ENCODE measurements at regions not wholly inside any gene's neighbourhood (a gene's known extent, or its start where the extent isn't known, plus 50 kb on each side); places are given as distances from the start of the nearest gene placed in this dataset.

DNA sequence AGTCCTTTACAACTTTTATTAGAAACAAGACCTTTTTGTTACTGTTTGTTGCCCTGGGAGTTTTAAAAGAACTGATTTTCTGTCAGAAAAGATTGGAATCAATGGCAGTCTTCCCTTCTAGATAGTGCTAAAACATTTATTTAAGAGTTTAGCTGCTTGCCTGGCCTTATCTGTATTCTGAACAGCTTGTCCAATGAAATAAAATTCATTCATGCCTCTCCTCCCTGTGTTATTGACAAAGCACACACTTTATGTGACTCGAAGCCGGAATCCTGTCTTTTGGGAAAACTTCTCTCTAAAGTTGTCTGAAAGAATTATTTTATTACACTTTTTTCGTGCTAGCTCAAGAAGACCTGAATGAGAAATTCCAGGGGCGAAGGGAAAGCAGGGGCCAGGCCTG is 992.5 kb downstream of the TYW1 start:
- WGBS, 2 experiments (ENCODE audit: extremely low coverage in 1 of 2, insufficient coverage in 1 of 2, insufficient read length in 1 of 2, insufficient replicate concordance in 2 of 2, low coverage in 1 of 2, low lambda C conversion rate in 2 of 2, missing lambda C conversion rate in 1 of 2), result 75% methylated on average over 4 of the region's 4 CpGs; no CpG with 5 or more reads in 1 of the 2 experiments

More for the DNA sequence above, 992.5 kb downstream of the TYW1 start:
- no peaks in the 10 kb centered on the region for H3K9me3 ChIP-seq (ENCODE audit: insufficient read depth in 2 of 2, low read depth in 1 of 2, low read length in 1 of 2)
- no peak overlapping the region for H2BK15ac ChIP-seq (ENCODE audit: low read length)
- H3K56ac ChIP-seq (replicated peaks; ENCODE audit: insufficient read length, low read depth, low read length), result no peak overlapping the region
- H2BK20ac ChIP-seq (ENCODE audit: low read length), result no peak overlapping the region
- no peak overlapping the region for H3K4me2 ChIP-seq (ENCODE audit: insufficient read depth in 1 of 2, low read depth in 2 of 2, low read length in 2 of 2)
- H3K79me1 ChIP-seq (ENCODE audit: low read depth, low read length), result no peaks in the 10 kb centered on the region
- no peak overlapping the region for H3K4me3 ChIP-seq (ENCODE audit: extremely low read depth in 1 of 4, insufficient read depth in 2 of 4, low read depth in 3 of 4, low read length in 4 of 4)
- H2BK120ac ChIP-seq (replicated peaks; ENCODE audit: low read depth, low read length), result no peak overlapping the region
- no peak overlapping the region for H4K5ac ChIP-seq (ENCODE audit: insufficient read length, low read depth, low read length)
- FAIRE-seq, result no peak
- no peak overlapping the region for H2BK5ac ChIP-seq (ENCODE audit: low read depth, low read length)
- no peak overlapping the region for H2BK12ac ChIP-seq (ENCODE audit: low read depth, low read length)
- no peak for TF ChIP-seq RNF2 (IDR thresholded peaks at IDR 0.05; ENCODE audit: borderline replicate concordance, low read depth, low read length, missing control alignments, poor library complexity, severe bottlenecking)
- TF ChIP-seq RAD21 (IDR thresholded peaks at IDR 0.05 in 1 of 2, conservative IDR thresholded peaks at IDR 0.05 in 1 of 2; ENCODE audit: low read depth in 2 of 2, low read length in 2 of 2), result no peak
- no peak for TF ChIP-seq JUND (IDR thresholded peaks at IDR 0.05; ENCODE audit: low read length)
- TF ChIP-seq TCF12 (IDR thresholded peaks at IDR 0.05; ENCODE audit: low read depth, low read length), result no peak
- TF ChIP-seq SUZ12 (IDR thresholded peaks at IDR 0.05; ENCODE audit: low read length), result no peak
- no peak for TF ChIP-seq TAF1 (IDR thresholded peaks at IDR 0.05; ENCODE audit: low read depth, low read length)
- TF ChIP-seq POU5F1 (IDR thresholded peaks at IDR 0.05; ENCODE audit: low read depth, low read length), result no peak
- TF ChIP-seq SAP30 (IDR thresholded peaks at IDR 0.05; ENCODE audit: insufficient read depth, insufficient replicate concordance, low read length), result no peak
- no peak for TF ChIP-seq CHD1 (IDR thresholded peaks at IDR 0.05; ENCODE audit: low read depth, low read length)
- no peak for TF ChIP-seq TBP (IDR thresholded peaks at IDR 0.05; ENCODE audit: low read depth, low read length)
- TF ChIP-seq CHD2 (IDR thresholded peaks at IDR 0.05; ENCODE audit: low read length), result no peak
- TF ChIP-seq NANOG (IDR thresholded peaks at IDR 0.05; ENCODE audit: insufficient read depth, low read depth, low read length, poor library complexity, severe bottlenecking), result no peak
- no peak for TF ChIP-seq MAFK (IDR thresholded peaks at IDR 0.05; ENCODE audit: low read depth, low read length)
- no peaks in the 10 kb centered on the region for H3K36me3 ChIP-seq (ENCODE audit: control insufficient read depth in 2 of 4, insufficient read depth in 4 of 4, low read length in 3 of 4)
- H3K23me2 ChIP-seq (ENCODE audit: low read depth, low read length), result no peaks in the 10 kb centered on the region
- no peaks in the 10 kb centered on the region for H3K79me2 ChIP-seq (ENCODE audit: control insufficient read depth in 1 of 2, insufficient read depth in 2 of 2, low read length in 2 of 2)
- H4K91ac ChIP-seq (replicated peaks; ENCODE audit: insufficient read length, low read length), result no peak overlapping the region
- no peak overlapping the region for H3K14ac ChIP-seq (ENCODE audit: insufficient read length)
- no peak overlapping the region for H3K4ac ChIP-seq (replicated peaks; ENCODE audit: insufficient read length, low read depth, low read length)
- ChIA-PET POLR2A (ENCODE audit: partially characterized antibody) (no interaction called here), CTCF (ENCODE audit: partially characterized antibody) (no interaction called here)
- no peak overlapping the region for H3K27ac ChIP-seq (ENCODE audit: low read depth, low read length)
- H2AK5ac ChIP-seq (ENCODE audit: low read depth, low read length), result no peak overlapping the region
- H3K23ac ChIP-seq (ENCODE audit: insufficient read length), result no peak overlapping the region
- H2AFZ ChIP-seq (ENCODE audit: low read length), result no peak overlapping the region
- no peaks in the 10 kb centered on the region for H3K27me3 ChIP-seq (replicated peaks in 1 of 4; ENCODE audit: control insufficient read depth in 3 of 4, extremely low read depth in 1 of 4, insufficient read depth in 3 of 4, low read length in 3 of 4)
- no peak overlapping the region for H3K9ac ChIP-seq (replicated peaks in 1 of 4; ENCODE audit: extremely low read depth in 1 of 4, low read depth in 3 of 4, low read length in 3 of 4)
- H3K18ac ChIP-seq (ENCODE audit: extremely low read depth, low read length), result no peak overlapping the region
- DNase-seq (ENCODE audit: low read depth in 1 of 2, low spot score in 2 of 2), result no peak
- no peaks in the 10 kb centered on the region for H4K20me1 ChIP-seq (replicated peaks in 1 of 2; ENCODE audit: control insufficient read depth in 1 of 2, insufficient read depth in 2 of 2, low read length in 2 of 2)
- H3K4me1 ChIP-seq (replicated peaks in 1 of 4; ENCODE audit: control insufficient read depth in 3 of 4, insufficient read depth in 4 of 4, low read length in 3 of 4), result no peaks in the 10 kb centered on the region
- no peak overlapping the region for H4K8ac ChIP-seq (ENCODE audit: extremely low read depth, insufficient read depth, low read length)

Measured in H1 (cell line).